ENCODE measurements at regions not wholly inside any gene's neighbourhood (a gene's known extent, or its start where the extent isn't known, plus 50 kb on each side); places are given as distances from the start of the nearest gene placed in this dataset.

GRCh38 chr2:146271131-146271831 lies 1573.5 kb upstream of the ACVR2A start:
- DNase-seq (ENCODE audit: low spot score in 2 of 2): no peak
- TF ChIP-seq EP300 (IDR thresholded peaks at IDR 0.05): no peak
- TF ChIP-seq, protein P1, sequence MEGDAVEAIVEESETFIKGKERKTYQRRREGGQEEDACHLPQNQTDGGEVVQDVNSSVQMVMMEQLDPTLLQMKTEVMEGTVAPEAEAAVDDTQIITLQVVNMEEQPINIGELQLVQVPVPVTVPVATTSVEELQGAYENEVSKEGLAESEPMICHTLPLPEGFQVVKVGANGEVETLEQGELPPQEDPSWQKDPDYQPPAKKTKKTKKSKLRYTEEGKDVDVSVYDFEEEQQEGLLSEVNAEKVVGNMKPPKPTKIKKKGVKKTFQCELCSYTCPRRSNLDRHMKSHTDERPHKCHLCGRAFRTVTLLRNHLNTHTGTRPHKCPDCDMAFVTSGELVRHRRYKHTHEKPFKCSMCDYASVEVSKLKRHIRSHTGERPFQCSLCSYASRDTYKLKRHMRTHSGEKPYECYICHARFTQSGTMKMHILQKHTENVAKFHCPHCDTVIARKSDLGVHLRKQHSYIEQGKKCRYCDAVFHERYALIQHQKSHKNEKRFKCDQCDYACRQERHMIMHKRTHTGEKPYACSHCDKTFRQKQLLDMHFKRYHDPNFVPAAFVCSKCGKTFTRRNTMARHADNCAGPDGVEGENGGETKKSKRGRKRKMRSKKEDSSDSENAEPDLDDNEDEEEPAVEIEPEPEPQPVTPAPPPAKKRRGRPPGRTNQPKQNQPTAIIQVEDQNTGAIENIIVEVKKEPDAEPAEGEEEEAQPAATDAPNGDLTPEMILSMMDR (IDR thresholded peaks at IDR 0.05): no peak
- TF ChIP-seq POLR2A (IDR thresholded peaks at IDR 0.05): no peak
- no peak for TF ChIP-seq POLR2AphosphoS5 (IDR thresholded peaks at IDR 0.05)
- H3K36me3 ChIP-seq: no peaks in the 10 kb centered on the region
- H3K4me1 ChIP-seq: no peaks in the 10 kb centered on the region
- no peaks in the 10 kb centered on the region for H3K27me3 ChIP-seq
- H3K27ac ChIP-seq: no peak overlapping the region
- no peak overlapping the region for H3K4me3 ChIP-seq
- no peaks in the 10 kb centered on the region for H3K9me3 ChIP-seq

DNA sequence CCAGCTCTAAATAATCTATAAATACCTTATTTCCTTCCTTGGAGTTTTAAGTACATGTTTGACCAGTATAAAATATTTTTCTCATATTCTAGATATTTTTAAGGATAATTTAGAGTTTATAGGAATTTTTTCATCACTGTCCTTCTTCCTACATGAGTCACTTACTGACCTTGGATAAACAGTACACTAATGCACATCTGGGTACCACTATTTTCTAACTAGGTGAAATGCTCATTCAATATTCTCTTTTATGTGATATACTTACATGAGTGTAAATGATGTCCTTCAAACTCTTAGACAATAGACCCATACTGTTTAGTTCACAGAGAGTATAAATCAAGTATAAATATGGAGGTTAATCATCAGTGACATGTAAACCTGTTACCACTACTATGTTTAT lies 1574.2 kb upstream of the ACVR2A start:
- Histone ChIP-seq H3K4me3 (no peak overlapping the region), H3K27ac (no peak overlapping the region)
- TF ChIP-seq POLR2AphosphoS5 (IDR thresholded peaks at IDR 0.05): no peak
- TF ChIP-seq POLR2A (IDR thresholded peaks at IDR 0.05): no peak
- TF ChIP-seq, protein P1 (IDR thresholded peaks at IDR 0.05): no peak
- no peak for TF ChIP-seq EP300 (IDR thresholded peaks at IDR 0.05)

DNA sequence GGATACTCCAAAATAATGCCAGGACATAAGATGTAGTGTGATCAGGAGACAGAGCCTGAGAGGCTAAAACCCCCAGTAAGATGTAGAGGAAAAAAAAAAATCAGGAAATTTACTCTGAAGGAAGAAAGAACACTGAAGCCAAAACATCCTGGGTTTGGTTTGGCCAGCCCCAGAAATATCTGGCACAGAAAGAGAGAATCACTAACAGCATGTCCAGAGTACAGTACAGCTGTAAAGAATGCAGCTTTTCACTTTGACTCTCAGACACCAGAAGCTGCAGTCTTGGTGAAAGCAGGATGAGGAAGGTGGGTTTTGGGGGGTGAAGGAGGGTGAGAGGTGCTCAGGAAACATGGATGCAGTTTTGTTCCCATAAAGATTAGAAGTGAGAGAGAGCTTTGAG lies 1577.7 kb upstream of the ACVR2A start:
- Histone ChIP-seq H3K36me3 (no peaks in the 10 kb centered on the region), H3K27me3 (no peaks in the 10 kb centered on the region), H3K9me3 (no peaks in the 10 kb centered on the region), H3K4me1 (no peaks in the 10 kb centered on the region), H3K27ac (no peak overlapping the region), H3K4me3 (no peak overlapping the region)
- TF ChIP-seq EP300 (IDR thresholded peaks at IDR 0.05) (no peak), POLR2A (IDR thresholded peaks at IDR 0.05) (no peak), POLR2AphosphoS5 (IDR thresholded peaks at IDR 0.05) (no peak)
- TF ChIP-seq, protein P1 (IDR thresholded peaks at IDR 0.05): no peak
- DNase-seq (ENCODE audit: low spot score in 2 of 2): no peak

More for the DNA sequence above, 1574.2 kb upstream of the ACVR2A start:
- no peaks in the 10 kb centered on the region for H3K27me3 ChIP-seq
- no peaks in the 10 kb centered on the region for H3K9me3 ChIP-seq
- no peak for DNase-seq (ENCODE audit: low spot score in 2 of 2)
- no peaks in the 10 kb centered on the region for H3K4me1 ChIP-seq
- H3K36me3 ChIP-seq: no peaks in the 10 kb centered on the region

DNA sequence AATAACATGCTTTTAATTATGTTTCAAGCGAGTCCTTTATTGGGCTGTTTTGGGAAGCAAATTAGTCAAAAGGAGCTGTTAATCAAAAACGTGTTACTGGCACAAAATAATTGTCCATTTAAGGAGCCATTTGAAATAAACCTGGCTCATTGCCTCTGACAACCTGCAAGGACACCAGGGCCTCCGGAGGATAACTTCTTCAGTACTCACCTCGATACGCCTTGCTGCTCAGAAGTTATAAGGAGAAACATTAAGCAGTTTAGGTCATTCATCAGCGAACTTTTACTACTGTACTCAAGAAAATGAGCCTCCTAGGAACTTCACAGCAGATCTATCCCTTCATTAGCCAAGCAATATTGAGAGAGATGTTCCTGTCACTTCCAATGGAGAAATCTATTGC lies 1579.2 kb upstream of the ACVR2A start:
- Histone ChIP-seq H3K36me3 (no peaks in the 10 kb centered on the region), H3K27ac (no peak overlapping the region), H3K4me3 (no peak overlapping the region), H3K9me3 (no peaks in the 10 kb centered on the region), H3K4me1 (no peaks in the 10 kb centered on the region), H3K27me3 (no peaks in the 10 kb centered on the region)
- WGBS: 80% methylated on average over 6 of the region's 6 CpGs
- TF ChIP-seq POLR2A (IDR thresholded peaks at IDR 0.05) (no peak), EP300 (IDR thresholded peaks at IDR 0.05) (no peak), POLR2AphosphoS5 (IDR thresholded peaks at IDR 0.05) (no peak)
- TF ChIP-seq, protein P1 (IDR thresholded peaks at IDR 0.05): no peak
- no peak for DNase-seq (ENCODE audit: low spot score in 2 of 2)

DNA sequence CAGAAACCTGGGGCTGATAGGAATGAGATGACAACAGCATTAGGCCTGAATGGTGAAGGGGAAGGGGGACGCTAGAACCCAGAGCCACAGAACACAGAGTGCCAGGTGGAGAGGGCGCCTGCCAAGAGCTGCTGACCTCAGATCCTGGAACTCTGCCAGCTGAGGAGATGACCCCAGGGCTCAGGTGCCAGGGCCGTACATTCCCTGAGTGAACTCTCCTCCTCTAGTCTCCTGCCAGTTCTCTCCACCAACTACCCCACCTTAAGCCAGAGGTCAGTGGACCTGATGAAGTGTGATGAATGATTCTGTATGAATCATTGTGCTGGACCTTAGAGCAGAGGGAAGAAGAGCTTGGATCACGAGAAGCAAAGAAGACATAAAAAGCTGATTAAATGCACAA lies 1582.2 kb upstream of the ACVR2A start:
- no peak overlapping the region for H3K27ac ChIP-seq
- no peaks in the 10 kb centered on the region for H3K36me3 ChIP-seq
- H3K4me1 ChIP-seq: no peaks in the 10 kb centered on the region
- no peaks in the 10 kb centered on the region for H3K9me3 ChIP-seq
- TF ChIP-seq POLR2AphosphoS5 (IDR thresholded peaks at IDR 0.05) (no peak), POLR2A (IDR thresholded peaks at IDR 0.05) (no peak)
- TF ChIP-seq, protein P1 (IDR thresholded peaks at IDR 0.05): no peak
- H3K27me3 ChIP-seq: no peaks in the 10 kb centered on the region
- 84% methylated on average over 4 of the region's 4 CpGs for WGBS
- H3K4me3 ChIP-seq: no peak overlapping the region
- no peak for DNase-seq (ENCODE audit: low spot score in 2 of 2)

All from suprapubic skin (tissue), 4 donors.